K562 (cell line): ENCODE measurements at regions not wholly inside any gene's neighbourhood (a gene's known extent, or its start where the extent isn't known, plus 50 kb on each side); places are given as distances from the start of the nearest gene placed in this dataset.

Source experiments
- ATAC-seq: fragments of 200-7000 bp; cut with Tn5 transposase; 3 replicates; pipeline ENCODE4 v1.9.1; 2020; ENCODE audit warnings: moderate library complexity
- BruUV-seq: library from RNA; stranded (reverse); fragments of 400-500 nt; replicated peaks from 2 replicates; lab custom pipeline; 2021; lab: Mats Ljungman, UMichigan
- CTCF ChIA-PET: fragments of 300-600 bp; formaldehyde crosslinking; extraction: SDS; loops from one replicate; lab custom pipeline; 2021; ENCODE audit warnings: low intra/inter-chr PET ratio; lab: Yijun Ruan, JAX
- POLR2A ChIA-PET: fragments of 300-600, 350-650 bp; sonication (Branson Sonifier 250); formaldehyde crosslinking; extraction: SDS; loops from one replicate; lab custom pipeline; 2021; ENCODE audit warnings: antibody characterized with exemption, inconsistent platforms; lab: Yijun Ruan, JAX
- DNase-seq, 4 experiments: peaks; one replicate each; pipeline versions ENCODE4 v3.0.0 to v3.0.0-alpha.2; 2011 to 2018; ENCODE audit warnings: low spot score in 3 of 4, mixed read lengths in 3 of 4; ENCODE audit errors: extremely low read depth in 1 of 4
- FAIRE-seq: peaks from 2 replicates; lab custom pipeline; 2011; peaks lifted over from hg19 to GRCh38; lab: Jason Lieb, UNC
- H2AFZ ChIP-seq: 2 replicates; pipeline ENCODE4 v1.6.0; 2011; ENCODE audit warnings: low read depth, low read length, control low read depth, inconsistent platforms
- H3K27ac ChIP-seq: fragments of 200-600 bp; 3 replicates; pipeline ENCODE4 v1.8.0; 2011; ENCODE audit warnings: low read depth, mild to moderate bottlenecking, control low read depth, inconsistent platforms, low read length, moderate library complexity, mixed read lengths; ENCODE audit errors: extremely low read depth
- H3K27me3 ChIP-seq, 2 experiments: fragments of 300-600 bp in 1 of 2; 2 replicates in 1 of 2; 3 replicates in 1 of 2; pipeline versions ENCODE4 v1.6.0 to v1.8.0; 2011; ENCODE audit warnings: inconsistent platforms in 2 of 2, low read length in 2 of 2, mild to moderate bottlenecking in 1 of 2, mixed read lengths in 1 of 2, moderate library complexity in 1 of 2; ENCODE audit not compliant: control insufficient read depth in 2 of 2, insufficient read depth in 2 of 2
- H3K36me3 ChIP-seq: fragments of 300-600 bp; 3 replicates; pipeline ENCODE4 v1.8.0; 2011; ENCODE audit warnings: mild to moderate bottlenecking, low read length, inconsistent platforms; ENCODE audit not compliant: control insufficient read depth, insufficient read depth
- H3K4me1 ChIP-seq, 2 experiments: fragments of 200-600 bp in 1 of 2; replicated peaks in 1 of 2; 2 replicates in 1 of 2; 3 replicates in 1 of 2; pipeline versions ENCODE4 v1.5.1 to v1.8.0; 2011; ENCODE audit warnings: inconsistent platforms in 2 of 2, low read length in 2 of 2, mild to moderate bottlenecking in 1 of 2, mixed read lengths in 1 of 2, moderate library complexity in 1 of 2; ENCODE audit not compliant: control insufficient read depth in 2 of 2, insufficient read depth in 2 of 2
- H3K4me2 ChIP-seq: 2 replicates; pipeline ENCODE4 v1.6.1; 2011; ENCODE audit warnings: low read length, control low read depth, inconsistent platforms, mixed read lengths; ENCODE audit not compliant: insufficient read depth
- H3K4me3 ChIP-seq: fragments of 200-600 bp; sonication (generic), shearing (Covaris generic); 2 replicates; pipeline ENCODE4 v1.5.1; 2016; ENCODE audit warnings: control low read depth, inconsistent platforms
- H3K79me2 ChIP-seq: fragments of 200-600 bp; 3 replicates; pipeline ENCODE4 v1.8.0; 2011; ENCODE audit warnings: low read length, inconsistent platforms; ENCODE audit not compliant: control insufficient read depth, insufficient read depth
- H3K9ac ChIP-seq, 2 experiments: 2 replicates each; pipeline versions ENCODE4 v1.6.0 to v1.6.1; 2011; ENCODE audit warnings: low read depth in 2 of 2, low read length in 2 of 2, control low read depth in 1 of 2, inconsistent platforms in 1 of 2, mild to moderate bottlenecking in 1 of 2, mixed read lengths in 1 of 2; ENCODE audit not compliant: insufficient read depth in 1 of 2
- H3K9me1 ChIP-seq: one replicate; pipeline ENCODE4 v1.6.0; 2011; ENCODE audit warnings: inconsistent platforms, mild to moderate bottlenecking, low read length, moderate library complexity; ENCODE audit not compliant: control insufficient read depth, insufficient read depth
- H3K9me3 ChIP-seq: replicated peaks from 2 replicates; pipeline ENCODE4 v1.5.1; 2011; ENCODE audit warnings: low read depth, low read length, inconsistent platforms; ENCODE audit not compliant: control insufficient read depth, insufficient read depth
- H4K20me1 ChIP-seq: replicated peaks from 2 replicates; pipeline ENCODE4 v1.6.1; 2011; ENCODE audit warnings: low read length, inconsistent platforms, mixed read lengths; ENCODE audit not compliant: control insufficient read depth, insufficient read depth
- BDP1 ChIP-seq: IDR thresholded peaks from 3 replicates; pipeline ENCODE4 v1.6.1; 2011; ENCODE audit not compliant: insufficient read length, insufficient read depth
- CBX8 ChIP-seq: fragments of 200-600 bp; sonication (generic); IDR thresholded peaks from 2 replicates; pipeline ENCODE4 v1.6.1; 2012; ENCODE audit warnings: borderline replicate concordance, mixed run types, low read depth, mild to moderate bottlenecking, moderate library complexity, mixed read lengths, low read length, control low read depth, inconsistent platforms; ENCODE audit not compliant: poor library complexity, severe bottlenecking; ENCODE audit errors: extremely low read depth
- DPF2 ChIP-seq: fragments of 450-650 bp; IDR thresholded peaks from 2 replicates; pipeline ENCODE4 v1.6.1; 2016
- LEF1 ChIP-seq: fragments of 450-650 bp; IDR thresholded peaks from 2 replicates; pipeline ENCODE4 v1.6.1; 2016; ENCODE audit warnings: mild to moderate bottlenecking
- NR1H2 ChIP-seq: sonication (generic); formaldehyde crosslinking; IDR thresholded peaks from 2 replicates; pipeline ENCODE4 v1.4.0; 2020; ENCODE audit warnings: mild to moderate bottlenecking, missing genetic modification reagents
- SAFB ChIP-seq: fragments of 200-400 bp; formaldehyde crosslinking; IDR thresholded peaks from 2 replicates; pipeline ENCODE4 v1.6.1; 2017; ENCODE audit warnings: low read depth, low read length, borderline replicate concordance
- SMAD4 ChIP-seq: fragments of 250-450 bp; sonication (Bioruptor Pico); conservative IDR thresholded peaks from 2 replicates; pipeline ENCODE4 v1.8.0; 2021; ENCODE audit warnings: inconsistent platforms, mild to moderate bottlenecking, moderate library complexity
- STAT5A ChIP-seq: IDR thresholded peaks from 2 replicates; pipeline ENCODE4 v1.6.1; 2012; ENCODE audit warnings: low read length, inconsistent platforms, borderline replicate concordance
- ZNF212 ChIP-seq: fragments of 450-650 bp; formaldehyde crosslinking; IDR thresholded peaks from 2 replicates; pipeline ENCODE4 v1.4.0; 2020; ENCODE audit warnings: mild to moderate bottlenecking
- ZNF668 ChIP-seq: fragments of 250-450 bp; sonication (Bioruptor Pico); IDR thresholded peaks from 2 replicates; pipeline ENCODE4 v1.8.0; 2022; ENCODE audit warnings: mild to moderate bottlenecking, inconsistent platforms
- WGBS: fragments of 100-300 bp; shearing (Covaris generic); methylation state at CpG from one replicate; pipeline ENCODE4 v1.1.6; 2016; ENCODE audit warnings: low coverage, mixed read lengths; ENCODE audit not compliant: insufficient coverage; ENCODE audit errors: missing lambda C conversion rate; 5-methylcytosine and 5-hydroxymethylcytosine counted together
- in situ Hi-C: fragments of 300-500 bp; cut with MboI; formaldehyde crosslinking; loops from 4 replicates; pipeline ENCODE4 v1.15.0; 2018; ENCODE audit warnings: inconsistent platforms, mixed read lengths
- intact Hi-C: fragments of 100-400 bp; cut with micrococcal nuclease; formaldehyde crosslinking; loops from 2 replicates; pipeline ENCODE4 v1.14.2; 2022

DNA sequence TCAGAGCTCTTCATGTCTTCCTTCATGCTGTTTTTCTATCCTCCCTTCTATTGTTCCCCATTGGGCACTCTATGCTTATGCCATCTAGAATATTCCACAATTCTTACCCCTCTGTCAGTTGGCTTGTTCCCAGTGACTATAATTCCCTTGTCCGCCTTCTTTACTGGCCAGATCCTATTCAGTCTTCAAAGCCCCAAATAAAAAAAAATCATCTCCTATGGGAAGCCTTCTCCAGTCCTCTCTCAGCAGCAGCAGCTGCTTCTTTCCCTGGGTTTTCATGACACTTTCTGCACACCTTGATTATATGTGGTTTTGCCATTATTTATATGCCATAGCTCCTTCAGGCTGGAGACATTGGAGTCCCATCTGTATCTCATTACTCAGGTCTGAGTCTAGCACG is 54.6 kb upstream of the TNFAIP8 start:
- 75% methylated on average over 2 of the region's 2 CpGs for WGBS
- Histone ChIP-seq H3K9me3 (no peaks in the 10 kb centered on the region), H3K27me3 (no peaks in the 10 kb centered on the region), H3K4me2 (no peak overlapping the region), H3K36me3 (no peaks in the 10 kb centered on the region; the same call in 2 of the 3 replicates), H3K4me1 (peaks cover 7 to 45% of the 10 kb centered on the region in 2 experiments; a peak in 4 of 5 replicates), H4K20me1 (no peaks in the 10 kb centered on the region), H3K9me1 (no peaks in the 10 kb centered on the region), H3K79me2 (peaks cover 65% of the 10 kb centered on the region), H3K4me3 (no peak overlapping the region), H2AFZ (no peak overlapping the region), H3K27ac (no peak overlapping the region), H3K9ac (no peak overlapping the region)
- no peak for DNase-seq
- in situ Hi-C loops = no loop called here
- ChIA-PET CTCF (no interaction called here), POLR2A (interaction anchor here (0.6 to 2.8 kb wide), 6 partner anchors 10 to 110 kb away, joined by 3 to 14 read pairs (median 3); no protein-coding TSS in a partner anchor)
- BruUV-seq = no TSS peak
- TF ChIP-seq LEF1 = no peak
- TF ChIP-seq STAT5A = no peak
- no peak for TF ChIP-seq BDP1
- TF ChIP-seq DPF2 = no peak
- no peak for TF ChIP-seq ZNF668 (CRISPR knock-in tag)
- TF ChIP-seq CBX8 = no peak
- no peak for TF ChIP-seq SMAD4 (CRISPR knock-in tag)
- TF ChIP-seq NR1H2 = no peak
- TF ChIP-seq ZNF212 = no peak
- TF ChIP-seq SAFB = no peak
- TF ChIP-seq, all 486 proteins: peak for 0
- FAIRE-seq (no peak), ATAC-seq (no peak)
- intact Hi-C loops = no loop called here
